HG02588 (cell line): ENCODE measurements at regions not wholly inside any gene's neighbourhood (a gene's known extent, or its start where the extent isn't known, plus 50 kb on each side); places are given as distances from the start of the nearest gene placed in this dataset.

ENCODE experiments used
- ATAC-seq: cut with Tn5 transposase; IDR thresholded peaks from one replicate; pipeline ENCODE4 v1.9.1; 2021; ENCODE audit warnings: mild to moderate bottlenecking, moderate library complexity; ENCODE audit not compliant: unreplicated experiment

DNA sequence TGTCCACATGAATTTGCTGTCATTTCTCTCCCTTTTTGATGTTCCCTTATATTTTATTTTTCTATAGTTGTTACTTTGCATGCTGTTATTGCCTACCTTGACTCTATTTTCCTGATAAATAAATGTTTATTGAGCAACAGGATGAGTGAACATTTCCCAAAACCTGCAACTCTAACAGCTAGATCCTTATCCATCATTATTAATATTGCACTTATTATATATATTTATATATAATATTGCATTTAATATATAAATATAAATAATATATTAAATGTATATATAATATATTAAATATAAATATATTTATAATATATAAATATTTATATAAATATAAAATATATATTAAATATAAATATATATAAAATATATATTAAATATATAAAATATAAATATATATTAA, 436.1 kb upstream of the MMADHC start:
- no peak for ATAC-seq

DNA sequence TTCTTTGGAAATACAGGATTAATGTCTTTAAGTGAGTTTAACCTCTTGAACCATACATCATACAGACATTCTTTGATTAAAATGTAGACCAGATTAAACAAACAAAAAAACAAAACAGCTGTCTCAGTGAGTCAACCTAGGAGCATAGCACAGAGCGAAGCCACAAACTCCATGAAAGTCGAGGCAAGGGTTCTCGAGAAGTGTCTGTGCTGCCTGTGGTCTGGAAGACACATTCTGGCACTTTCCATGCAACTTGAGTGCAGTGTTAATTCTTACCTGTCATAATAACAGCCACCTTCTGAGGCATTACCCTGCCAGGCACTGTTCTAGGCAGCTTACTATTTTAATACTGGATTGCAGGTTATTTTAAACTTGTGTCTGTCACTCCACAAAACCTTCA, 435.5 kb upstream of the MMADHC start:
- no peak for ATAC-seq

GRCh38 chr2:150020937-150021673, 433.5 kb upstream of the MMADHC start:
- peak; percentile 50 for ATAC-seq

DNA sequence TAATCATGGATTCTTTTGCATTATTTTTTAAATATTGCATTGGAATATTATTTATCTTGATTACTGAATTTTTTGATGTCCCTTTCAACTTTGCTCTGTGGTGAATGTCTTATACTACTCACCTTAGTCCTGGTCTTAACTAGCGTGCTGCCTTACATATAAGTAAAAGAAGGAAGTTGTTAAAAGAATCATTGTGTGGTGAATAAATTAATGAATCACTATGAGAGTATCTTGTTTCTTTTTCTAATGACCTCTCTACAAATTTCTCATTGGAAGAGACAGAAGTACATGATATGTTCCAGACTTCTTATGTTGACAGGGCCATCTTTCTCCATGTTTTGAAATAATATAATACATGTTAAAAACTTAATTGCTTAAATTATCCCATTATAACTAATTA, 432.6 kb upstream of the MMADHC start:
- ATAC-seq, result no peak

DNA sequence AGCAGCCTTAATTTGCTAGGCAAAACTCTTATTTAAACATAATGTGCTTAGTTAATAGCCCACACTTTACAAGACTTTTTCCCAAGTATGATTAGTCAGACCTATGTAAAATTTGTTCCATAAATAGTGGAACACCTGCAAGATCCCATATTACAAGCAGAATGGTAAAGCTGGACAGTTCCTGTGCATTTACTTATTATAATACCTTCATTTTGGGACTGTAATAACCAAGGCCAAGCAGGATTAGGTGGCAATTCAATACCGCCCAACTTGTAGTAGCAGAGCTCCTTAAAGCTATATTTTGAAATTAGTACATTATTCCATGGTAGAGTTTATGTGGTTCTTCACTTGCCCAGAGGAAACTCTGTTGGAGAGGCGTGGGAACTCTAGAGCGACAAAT, 431.5 kb upstream of the MMADHC start:
- no peak for ATAC-seq

DNA sequence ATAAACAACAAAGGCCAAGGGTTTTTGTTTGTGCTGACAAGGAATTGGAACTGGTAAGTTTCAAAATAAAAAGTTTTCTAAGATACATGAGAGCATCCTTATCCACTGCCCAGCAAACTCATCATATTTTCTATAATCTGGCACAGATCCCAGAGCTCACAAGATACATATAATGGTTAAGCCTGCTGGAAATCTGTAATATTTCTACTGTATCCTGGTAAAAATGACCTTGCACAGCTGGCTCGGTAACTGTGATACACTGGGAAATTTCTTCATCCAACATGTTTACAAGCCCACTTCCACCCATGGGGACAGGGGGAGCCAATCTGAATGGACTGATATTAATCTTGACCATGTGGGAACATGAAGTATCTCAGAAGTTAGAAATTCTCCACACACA, 425.4 kb upstream of the MMADHC start:
- ATAC-seq, result no peak

DNA sequence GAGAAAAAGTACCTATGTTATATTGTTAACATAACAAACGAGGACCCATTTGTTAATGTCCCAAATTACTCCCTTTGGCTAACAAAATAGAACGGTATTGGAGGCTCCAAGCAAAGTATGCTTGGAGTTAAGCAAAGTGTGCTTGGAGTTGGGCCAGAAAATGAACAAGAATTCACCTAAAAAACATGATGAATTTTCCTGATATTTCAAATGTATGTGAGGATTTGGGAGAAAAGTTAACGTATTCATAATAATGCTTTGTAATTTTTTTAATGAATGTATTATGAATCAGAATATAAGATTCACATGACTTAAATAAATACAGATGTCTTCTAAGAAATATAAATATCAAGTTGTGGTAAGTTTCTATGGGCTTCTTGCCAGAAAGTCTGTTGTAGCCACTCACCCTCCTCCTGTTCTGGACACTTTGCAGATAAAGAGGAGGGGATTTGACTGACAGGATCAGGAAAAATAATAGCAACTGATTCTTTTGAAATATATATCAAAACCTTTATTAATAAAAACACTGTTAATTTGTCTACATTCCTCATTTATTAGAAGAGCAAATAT, 423.7 kb upstream of the MMADHC start:
- ATAC-seq, result no peak

- ATAC-seq, result no peak
Measured at GRCh38 chr2:150008901-150009300, 421.3 kb upstream of the MMADHC start.

DNA sequence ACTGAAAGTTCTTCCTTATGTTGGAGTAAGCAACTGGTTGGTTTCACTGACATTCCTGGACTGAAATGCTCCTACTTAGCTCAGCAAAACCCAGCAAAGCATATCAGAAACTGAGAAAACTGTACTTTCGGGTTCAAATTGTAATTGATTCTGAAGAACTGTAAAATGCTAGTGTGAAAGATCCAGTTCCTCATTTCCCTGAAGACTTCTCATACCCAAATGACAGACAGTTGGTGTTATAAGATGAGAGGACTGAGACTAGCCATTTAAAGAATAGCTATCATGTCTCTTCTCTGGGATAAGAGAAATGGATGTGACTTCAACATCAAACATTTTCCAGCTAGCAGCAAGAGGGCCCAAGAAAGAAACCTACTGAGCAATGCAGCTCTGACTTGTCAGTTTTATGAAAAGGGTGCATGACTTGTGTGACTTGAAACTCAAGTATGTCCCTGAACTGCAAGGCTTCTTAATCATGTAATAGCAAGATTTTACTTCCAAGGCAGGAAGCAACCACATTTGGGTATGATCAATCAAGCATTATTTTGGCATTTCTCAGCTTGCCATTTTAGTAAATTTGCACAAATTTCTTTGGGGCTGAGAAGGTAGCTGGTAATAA, 420.3 kb upstream of the MMADHC start:
- no peak for ATAC-seq

DNA sequence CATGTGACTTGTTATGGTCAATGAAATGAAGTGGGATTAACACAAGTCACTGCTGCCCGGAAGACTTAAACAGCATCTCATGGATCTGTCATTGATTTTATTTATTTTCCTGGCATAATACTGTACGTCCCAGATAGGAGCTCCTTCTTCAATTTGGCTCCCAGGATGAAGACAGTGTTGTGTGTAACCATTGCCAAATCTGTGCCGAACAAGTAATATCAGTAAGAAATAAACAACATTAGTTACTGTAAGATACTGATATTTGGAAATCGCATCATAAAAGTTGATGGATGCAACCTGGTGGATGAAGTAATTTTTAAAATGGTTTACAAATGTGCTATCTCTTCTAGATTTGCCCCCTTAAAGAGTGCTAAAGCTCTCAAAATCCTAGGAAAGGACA, 419.0 kb upstream of the MMADHC start:
- ATAC-seq, result no peak

DNA sequence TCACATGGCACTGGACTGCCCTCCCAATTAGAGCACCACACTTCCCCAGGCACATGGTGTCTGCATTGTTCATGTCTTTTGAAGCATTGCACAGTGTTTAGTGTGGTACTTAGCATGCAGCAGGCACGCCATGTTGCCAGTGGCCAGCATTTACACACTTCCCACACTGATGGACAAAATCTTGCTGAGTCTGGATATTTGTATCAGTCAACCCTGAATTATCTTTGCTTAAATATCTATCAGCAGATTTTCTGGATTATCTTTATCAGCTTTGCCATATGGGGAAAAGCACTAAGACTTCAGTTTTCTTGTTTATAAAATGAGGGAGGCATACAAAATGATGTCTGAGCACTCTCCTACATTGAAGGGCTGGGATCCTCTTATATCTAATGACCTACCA, 416.0 kb upstream of the MMADHC start:
- no peak for ATAC-seq

GRCh38 chr2:150001788-150002187, 414.2 kb upstream of the MMADHC start:
- no peak for ATAC-seq

DNA sequence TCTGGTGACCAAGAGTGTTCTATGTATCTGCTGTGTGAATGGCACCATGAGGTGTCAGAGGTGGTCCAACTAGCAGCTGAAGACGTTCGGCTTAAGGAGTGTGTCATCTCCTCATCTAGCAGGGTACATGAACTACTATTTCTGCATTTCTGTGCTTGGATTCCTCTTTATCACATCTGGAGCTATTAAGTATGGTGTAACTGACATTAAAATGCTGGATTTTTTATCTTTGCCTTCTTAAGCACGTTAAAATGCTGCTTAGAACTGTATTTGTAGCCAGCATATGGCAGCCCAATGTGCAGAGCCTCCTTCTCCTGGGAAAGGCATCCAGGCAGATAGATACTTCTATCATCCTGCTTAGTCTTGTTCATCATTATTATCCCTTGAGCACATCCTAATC, 409.3 kb upstream of the MMADHC start:
- ATAC-seq, result no peak

DNA sequence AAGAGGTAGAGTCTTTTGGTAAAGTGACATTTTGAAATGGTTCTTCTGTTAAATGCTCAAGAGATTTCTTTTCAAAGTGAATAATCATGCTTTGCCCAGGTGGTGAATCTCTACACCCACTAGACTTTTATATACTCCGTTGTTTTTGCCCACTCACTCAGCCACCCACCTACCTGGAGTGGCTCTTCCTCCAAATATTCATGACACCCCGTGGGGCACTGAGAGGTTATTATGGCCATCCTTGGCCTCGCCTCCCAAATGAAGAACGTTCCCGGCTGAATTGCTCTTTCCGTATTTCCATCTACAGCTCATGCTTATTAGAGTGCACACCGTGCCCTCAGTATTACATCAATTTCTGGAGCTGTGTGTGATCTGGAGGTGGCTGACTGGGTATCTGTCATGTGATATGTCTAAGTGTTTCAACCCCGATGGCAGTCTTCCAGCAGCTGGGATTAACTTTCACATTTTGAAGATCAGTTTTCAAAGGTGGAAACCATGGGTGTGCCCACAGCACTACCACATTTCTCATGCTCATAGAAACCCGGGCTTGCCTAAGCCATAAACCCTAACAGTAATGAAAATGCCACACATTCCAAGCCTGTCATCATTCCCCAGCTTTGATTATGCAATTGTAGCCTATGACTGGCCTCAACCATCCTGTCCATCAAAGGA, 406.6 kb upstream of the MMADHC start:
- no peak for ATAC-seq

- ATAC-seq, result no peak
Measured at GRCh38 chr2:149993316-149993715, 405.7 kb upstream of the MMADHC start.

DNA sequence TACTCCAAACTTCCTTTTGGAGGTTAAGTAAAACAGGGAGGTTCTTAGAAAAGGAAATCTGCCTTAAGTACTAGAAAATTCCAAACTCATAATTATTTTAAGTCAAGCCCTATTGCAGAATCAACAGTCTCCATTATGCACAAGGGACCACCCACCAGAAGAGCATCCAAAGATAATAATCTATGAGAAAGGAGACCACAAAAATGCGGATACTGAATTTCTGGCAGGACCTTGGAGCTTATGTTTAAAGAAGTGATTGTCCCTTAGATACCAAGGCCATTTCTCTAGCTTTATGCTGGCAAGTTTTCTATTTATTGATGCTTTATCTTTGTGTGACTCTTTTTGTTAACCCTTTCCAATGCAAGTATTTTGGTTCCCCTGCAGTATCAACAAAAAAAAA, 404.0 kb upstream of the MMADHC start:
- no peak for ATAC-seq

DNA sequence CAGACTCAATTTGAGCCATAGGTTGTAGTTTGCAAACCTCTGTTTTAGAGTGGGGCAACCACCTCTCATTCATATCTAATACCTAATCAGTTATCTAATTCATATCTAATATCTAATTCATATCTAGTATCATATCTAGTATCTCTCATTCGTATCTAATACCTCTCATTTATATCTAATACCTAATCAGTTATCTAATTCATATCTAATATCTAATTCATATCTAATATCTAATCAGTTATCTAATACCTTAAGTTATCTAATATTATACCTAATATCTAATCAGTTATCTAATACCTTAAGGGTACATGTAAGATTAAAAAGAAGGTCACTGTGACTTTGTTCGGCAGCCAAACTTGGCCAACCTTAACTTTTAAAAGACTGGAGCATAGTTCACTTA, 403.4 kb upstream of the MMADHC start:
- no peak for ATAC-seq

DNA sequence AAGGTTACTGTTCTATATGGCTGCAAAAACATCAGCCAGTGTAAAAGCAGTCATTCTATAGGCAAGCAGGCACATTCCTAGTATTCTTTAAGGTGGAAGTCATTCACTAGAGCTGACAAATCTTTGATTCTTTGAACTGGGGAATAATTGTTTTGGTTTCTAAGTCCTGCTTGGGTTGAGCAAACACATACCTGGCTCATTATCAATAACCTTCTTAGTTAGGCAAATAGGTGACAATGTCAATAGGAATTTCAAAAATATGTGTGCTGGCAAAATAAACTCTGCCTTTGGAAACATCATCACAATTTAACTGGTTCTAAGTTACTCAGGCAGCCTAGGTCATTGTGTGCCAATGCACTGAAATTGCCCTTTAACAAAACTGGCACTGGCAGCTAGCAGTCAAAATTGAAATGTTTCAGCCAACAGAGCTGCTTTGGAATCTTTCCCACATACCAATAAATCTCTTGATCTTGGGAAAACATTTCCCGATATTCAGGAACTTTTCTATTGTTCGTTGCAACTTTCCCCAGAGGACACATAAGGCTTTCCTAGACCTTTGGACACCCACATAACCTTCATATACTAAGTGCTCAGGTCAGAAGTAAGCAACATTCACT, 402.0 kb upstream of the MMADHC start:
- ATAC-seq, result no peak

- ATAC-seq, result no peak
Measured at GRCh38 chr2:149988361-149988760, 400.8 kb upstream of the MMADHC start.

DNA sequence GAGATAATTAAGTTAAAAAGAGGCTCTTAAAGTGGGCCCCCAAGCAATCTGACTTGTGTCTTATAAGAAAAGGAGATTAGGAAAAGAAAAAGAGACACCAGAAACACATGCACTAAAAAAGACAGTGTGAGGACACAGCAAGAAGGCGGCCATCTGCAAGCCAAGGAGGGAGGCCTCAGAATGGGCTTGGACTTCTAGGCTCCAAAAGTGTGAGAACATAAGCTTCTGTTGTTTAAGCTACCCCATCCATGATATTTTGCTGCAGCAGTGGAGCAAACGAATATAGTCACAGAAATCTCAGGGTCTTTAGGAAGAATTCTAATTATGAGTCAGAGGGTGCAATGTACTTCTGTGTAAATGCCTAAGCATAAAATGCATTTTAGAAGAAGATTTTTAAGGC, 399.3 kb upstream of the MMADHC start:
- ATAC-seq, result no peak

GRCh38 chr2:149984311-149984710, 396.7 kb upstream of the MMADHC start:
- ATAC-seq, result no peak

- ATAC-seq, result no peak
Measured at GRCh38 chr2:149972066-149972465, 384.5 kb upstream of the MMADHC start.
